HG02588 (cell line): ENCODE measurements at regions not wholly inside any gene's neighbourhood (a gene's known extent, or its start where the extent isn't known, plus 50 kb on each side); places are given as distances from the start of the nearest gene placed in this dataset.
"Not testable (repeated sequence)": the region's sequence is repeated elsewhere in the genome, so short reads cannot be mapped to it uniquely, and the experiment has no call there.

ENCODE experiments used
- ATAC-seq: cut with Tn5 transposase; IDR thresholded peaks from one replicate; pipeline ENCODE4 v1.9.1; 2021; ENCODE audit warnings: mild to moderate bottlenecking, moderate library complexity; ENCODE audit not compliant: unreplicated experiment

GRCh38 chr18:34461266-34461665, 236.6 kb upstream of the NOL4 start:
- ATAC-seq, result no peak

DNA sequence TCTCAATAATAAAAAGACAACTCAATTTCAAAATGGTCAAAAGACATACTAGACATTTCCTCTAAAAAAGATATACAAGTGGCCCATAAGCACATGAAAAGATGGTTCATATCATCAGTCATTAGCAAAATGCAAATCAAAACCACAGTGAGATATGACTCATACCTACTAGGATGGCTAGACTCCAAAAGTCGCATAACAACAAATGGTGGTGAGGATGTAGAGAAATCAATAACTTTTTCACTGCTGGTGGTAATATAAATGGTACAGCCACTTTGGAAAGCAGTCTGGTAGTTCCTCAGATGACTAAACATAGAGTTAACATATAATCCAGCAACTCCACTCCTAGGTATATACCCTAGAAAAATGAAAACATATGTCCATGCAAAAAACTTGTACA, 242.3 kb upstream of the NOL4 start:
- ATAC-seq, result no peak

DNA sequence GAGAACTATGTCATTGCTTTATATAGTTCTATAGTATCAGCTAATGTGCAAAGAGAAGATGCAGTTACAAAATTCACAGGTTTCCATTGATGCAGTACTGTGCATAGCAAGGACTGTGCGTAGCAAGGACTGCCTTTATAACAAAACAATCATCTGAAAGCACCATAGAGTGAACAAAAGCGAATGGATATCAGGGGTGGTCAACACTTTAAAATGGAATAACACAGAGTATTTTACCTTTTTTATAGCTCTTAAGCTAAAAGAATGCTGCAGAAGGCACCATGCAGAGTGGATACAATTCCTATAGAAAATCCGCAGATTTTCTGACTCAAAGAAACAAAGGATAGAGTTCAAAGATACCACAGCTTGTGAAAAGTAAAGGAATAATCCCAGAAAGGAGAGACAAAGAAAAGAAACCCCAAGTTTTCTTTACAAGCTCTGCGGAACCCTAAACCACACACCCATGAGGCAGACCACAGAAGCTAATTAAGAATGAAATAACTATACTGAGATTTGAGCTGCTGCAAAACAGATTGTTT, 229.9 kb upstream of the DTNA start:
- ATAC-seq, result no peak

GRCh38 chr18:34482204-34482603, 227.9 kb upstream of the DTNA start:
- ATAC-seq, result no peak

GRCh38 chr18:34483198-34483597, 226.9 kb upstream of the DTNA start:
- ATAC-seq, result no peak

GRCh38 chr18:34491719-34492118, 218.4 kb upstream of the DTNA start:
- no peak for ATAC-seq

DNA sequence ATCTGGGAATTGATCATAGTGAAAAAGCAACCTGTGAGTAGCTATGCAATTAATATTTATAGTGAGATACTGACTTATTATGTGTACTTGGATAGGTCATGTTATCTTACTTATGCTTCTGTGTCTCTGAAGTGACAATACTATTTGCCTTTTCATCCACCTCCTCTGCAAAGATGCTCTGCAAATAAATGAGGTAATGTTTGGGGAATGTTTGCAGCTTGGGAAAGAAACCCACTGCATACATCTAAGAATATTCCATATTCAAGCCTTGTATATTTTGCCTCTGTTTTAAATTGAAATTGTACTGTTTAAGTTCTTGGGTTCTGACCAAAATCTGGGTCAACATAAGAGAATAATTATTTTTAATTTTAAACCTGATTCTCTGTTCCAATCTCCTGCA, 217.4 kb upstream of the DTNA start:
- no peak for ATAC-seq

DNA sequence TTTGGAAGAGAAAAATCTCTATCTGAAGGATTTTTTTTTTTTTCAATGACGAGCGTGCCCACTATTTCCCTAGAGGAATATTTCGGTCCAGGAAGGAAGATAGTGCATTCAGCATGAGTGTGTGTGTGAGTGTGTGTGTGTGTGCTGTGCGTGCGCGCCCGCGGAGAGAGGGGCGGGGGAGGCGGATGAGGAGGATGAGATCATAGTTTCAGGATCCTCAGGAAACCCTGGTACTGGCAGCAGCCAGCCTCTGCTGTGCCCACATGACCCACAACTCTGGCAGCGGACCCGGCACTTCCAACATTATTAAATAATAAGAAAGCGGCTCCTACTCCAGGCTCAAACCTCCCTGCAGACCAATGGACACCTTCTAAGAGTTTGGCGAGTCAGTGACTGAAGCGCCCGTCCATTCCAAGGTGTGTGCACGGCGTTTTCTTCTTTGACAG, 217.0 kb upstream of the DTNA start:
- peak; percentile 64 for ATAC-seq

GRCh38 chr18:34493566-34494358, 216.3 kb upstream of the DTNA start:
- peak; percentile 69 for ATAC-seq

DNA sequence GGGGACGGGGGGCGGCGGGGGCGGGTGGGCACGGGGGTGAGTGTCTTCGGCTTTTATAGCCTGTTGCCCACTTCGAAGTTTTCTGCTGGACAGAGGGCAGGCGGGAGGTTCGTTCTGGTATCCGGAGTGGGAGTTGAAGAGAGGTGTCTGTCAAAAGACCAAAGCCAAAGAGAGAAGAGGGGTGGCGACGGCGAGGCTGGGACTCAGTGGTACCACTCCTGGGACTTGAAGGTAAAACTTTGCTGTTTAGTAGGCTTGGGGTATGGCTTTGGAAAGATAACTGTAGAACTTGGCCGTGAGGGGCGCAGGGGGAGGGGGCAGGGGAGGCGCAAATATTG, 215.8 kb upstream of the DTNA start:
- ATAC-seq, result no peak

DNA sequence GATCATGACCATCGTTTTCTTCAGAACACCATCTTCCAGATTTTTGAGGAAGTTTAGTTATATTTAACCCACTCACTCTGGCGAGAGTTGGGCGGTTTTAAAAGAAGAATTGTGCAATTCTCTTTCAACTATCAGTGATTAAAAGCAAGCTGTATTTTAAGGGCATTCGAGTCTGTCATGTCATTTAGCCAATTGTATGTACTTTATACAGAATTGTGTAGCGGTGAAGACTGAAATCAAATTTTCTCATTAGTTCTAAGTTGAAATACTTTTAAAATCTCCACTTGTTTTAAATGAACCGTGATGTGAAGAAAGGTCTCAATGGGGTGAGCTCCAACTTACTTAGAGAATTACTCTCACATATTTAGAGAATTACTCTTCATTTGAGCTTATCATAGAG, 214.6 kb upstream of the DTNA start:
- ATAC-seq, result no peak

DNA sequence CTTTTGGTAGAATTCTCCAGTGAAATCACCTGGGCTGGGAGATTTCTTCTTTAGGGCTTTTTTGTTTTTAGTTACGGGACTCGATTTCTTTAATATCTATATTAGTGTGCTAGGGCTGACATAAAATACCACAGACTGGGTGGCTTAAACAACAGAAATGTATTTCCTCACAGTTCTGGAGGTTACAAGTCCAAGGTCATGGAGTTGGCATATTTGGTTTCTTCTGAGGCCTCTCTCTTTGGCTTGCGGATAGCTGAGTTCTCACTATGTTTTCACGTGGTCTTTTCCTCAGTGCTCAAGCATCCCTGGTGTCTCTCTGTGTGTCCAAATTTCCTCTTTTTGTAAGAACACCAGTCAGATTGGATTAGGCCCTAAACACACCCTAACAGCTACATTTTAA, 208.5 kb upstream of the DTNA start:
- no peak for ATAC-seq

- ATAC-seq, result no peak
Observed at GRCh38 chr18:34506198-34506597, 203.9 kb upstream of the DTNA start.

- ATAC-seq, result no peak
Observed at GRCh38 chr18:34509163-34509562, 200.9 kb upstream of the DTNA start.

GRCh38 chr18:34509879-34510586, 200.1 kb upstream of the DTNA start:
- ATAC-seq, result no peak

DNA sequence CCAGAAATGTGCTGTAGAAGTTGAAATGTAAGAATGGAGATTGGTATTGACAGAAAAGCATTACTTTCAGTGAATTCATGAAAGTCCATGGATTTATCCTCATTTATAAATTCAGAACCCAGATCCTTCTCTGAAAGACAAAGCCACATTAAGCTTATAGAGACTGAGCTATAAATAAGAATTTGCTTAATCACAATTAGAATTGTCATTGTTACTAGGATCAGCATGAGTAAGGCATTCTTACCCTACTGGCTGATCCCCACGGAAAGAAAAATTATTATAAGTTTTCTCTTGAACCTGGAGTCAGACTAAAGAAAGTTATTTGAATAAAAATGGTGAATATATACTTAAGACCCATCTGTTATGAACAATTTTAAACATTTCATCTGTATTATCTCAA, 199.2 kb upstream of the DTNA start:
- no peak for ATAC-seq

- no peak for ATAC-seq
Observed at GRCh38 chr18:34511435-34511834, 198.7 kb upstream of the DTNA start.

DNA sequence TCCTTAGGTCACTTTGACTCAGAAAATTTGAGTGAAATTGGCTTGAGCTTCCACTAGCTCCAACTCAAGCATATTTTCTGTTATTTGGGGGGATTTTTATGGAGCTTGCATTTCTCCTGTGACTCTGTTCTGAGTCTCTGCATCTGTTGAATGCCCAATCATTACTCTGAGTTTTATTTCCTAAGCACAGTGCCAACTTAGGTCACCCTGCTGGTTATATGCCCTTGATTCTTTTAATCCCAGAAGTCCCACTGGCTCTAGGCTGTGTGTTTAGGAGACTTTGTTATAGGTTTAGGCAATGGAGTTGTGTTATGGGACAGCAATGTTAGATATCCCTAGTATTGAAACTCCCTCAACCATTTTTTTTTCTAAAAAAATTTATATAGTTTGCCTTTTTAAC, 198.2 kb upstream of the DTNA start:
- no peak for ATAC-seq

DNA sequence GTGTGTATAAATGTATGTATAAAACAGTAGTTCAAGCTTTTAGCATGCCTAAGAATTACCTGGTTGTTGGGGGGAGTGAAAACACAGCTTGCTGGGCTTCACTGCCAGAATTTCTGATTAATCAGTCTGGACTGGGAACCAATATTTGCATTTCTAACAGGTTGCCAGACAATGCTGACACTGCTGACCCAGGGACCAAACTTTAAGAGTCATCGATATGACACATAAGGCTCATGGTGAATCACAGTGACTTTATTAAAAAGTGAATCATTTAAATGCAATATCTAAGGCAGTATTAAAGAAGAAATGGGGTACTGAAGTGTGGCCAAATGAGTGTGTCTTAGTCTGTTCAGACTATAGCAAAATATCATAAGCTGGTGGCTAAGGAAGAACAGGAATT, 195.9 kb upstream of the DTNA start:
- ATAC-seq, result no peak

- ATAC-seq, result no peak
Observed at GRCh38 chr18:34514957-34515356, 195.1 kb upstream of the DTNA start.

DNA sequence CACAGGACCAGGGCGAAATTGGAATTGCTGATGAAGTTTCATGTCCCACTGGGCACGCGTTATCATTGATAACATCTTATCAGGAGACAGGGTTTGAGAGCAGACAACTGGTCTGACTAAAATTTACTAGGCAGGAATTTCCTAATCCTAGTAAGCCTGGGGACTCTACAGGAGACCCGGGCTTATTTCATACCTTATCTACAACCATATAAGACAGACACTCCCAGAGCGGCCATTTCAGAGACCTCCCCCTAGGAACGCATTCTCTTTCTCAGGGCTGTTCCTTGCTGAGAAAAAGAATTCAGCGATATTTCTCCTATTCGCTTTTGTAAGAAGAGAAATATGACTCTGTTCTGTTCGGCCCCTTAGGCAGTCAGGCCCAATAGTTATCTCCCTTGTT, 193.7 kb upstream of the DTNA start:
- not testable (repeated sequence) for ATAC-seq

DNA sequence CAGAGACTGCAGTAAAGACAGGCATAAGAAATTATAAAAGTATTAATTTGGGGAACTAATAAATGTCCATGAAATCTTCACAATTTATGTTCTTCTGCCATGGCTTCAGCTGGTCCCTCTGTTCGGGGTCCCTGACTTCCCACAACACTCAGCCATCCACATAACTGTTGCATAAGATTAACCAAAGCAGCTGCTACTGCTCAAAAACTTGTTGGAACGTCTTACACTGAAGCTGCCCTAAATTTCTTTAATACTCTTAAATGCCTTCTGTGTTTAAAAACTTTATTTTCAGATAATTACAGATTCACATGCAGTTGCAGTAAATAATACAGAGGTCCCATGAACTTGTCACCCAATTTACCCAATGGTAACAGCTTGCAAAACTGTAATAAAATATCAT, 193.1 kb upstream of the DTNA start:
- ATAC-seq, result not testable (repeated sequence)
